BE2C (cell line): ENCODE measurements at regions not wholly inside any gene's neighbourhood (a gene's known extent, or its start where the extent isn't known, plus 50 kb on each side); places are given as distances from the start of the nearest gene placed in this dataset.

Experiments used
- DNase-seq: peaks from one replicate; pipeline ENCODE4 v3.0.0-alpha.2; 2020
- H3K27me3 ChIP-seq: fragments of 250-450 bp; sonication (Bioruptor Pico); 2 replicates; pipeline ENCODE4 v1.5.1; 2020; ENCODE audit warnings: mild to moderate bottlenecking
- H3K36me3 ChIP-seq: fragments of 250-450 bp; sonication (Bioruptor Pico); 2 replicates; pipeline ENCODE4 v1.5.1; 2020; ENCODE audit warnings: mild to moderate bottlenecking
- H3K4me1 ChIP-seq: fragments of 250-450 bp; sonication (Bioruptor Pico); 2 replicates; pipeline ENCODE4 v1.5.1; 2020
- H3K4me3 ChIP-seq: 2 replicates; pipeline ENCODE4 v1.5.1; 2011; ENCODE audit warnings: low read depth, low read length
- H3K9me3 ChIP-seq: fragments of 250-450 bp; sonication (Bioruptor Pico); 2 replicates; pipeline ENCODE4 v1.5.1; 2020
- CTCF ChIP-seq: IDR thresholded peaks from 2 replicates; pipeline ENCODE4 v1.5.1; 2012; ENCODE audit warnings: mild to moderate bottlenecking, low read depth, low read length

GRCh38 chr21:45592208-45592619 is 50.0 kb upstream of the SLC19A1 start:
- peaks cover 4% of the 10 kb centered on the region for H3K9me3 ChIP-seq
- peaks cover 5% of the 10 kb centered on the region for H3K36me3 ChIP-seq
- DNase-seq, result no peak
- no peak overlapping the region for H3K4me3 ChIP-seq
- TF ChIP-seq CTCF, result no peak
- H3K27me3 ChIP-seq, result no peaks in the 10 kb centered on the region
- H3K4me1 ChIP-seq, result peaks cover 13% of the 10 kb centered on the region

- H3K4me3 ChIP-seq, result no peak overlapping the region
- peaks cover 13% of the 10 kb centered on the region for H3K4me1 ChIP-seq
- peak; percentile 3 for DNase-seq
- H3K36me3 ChIP-seq, result peaks cover 8% of the 10 kb centered on the region
- H3K9me3 ChIP-seq, result peaks cover 4% of the 10 kb centered on the region
- no peaks in the 10 kb centered on the region for H3K27me3 ChIP-seq
- no peak for TF ChIP-seq CTCF
These were observed 50.4 kb upstream of the SLC19A1 start for GRCh38 chr21:45592626-45593134.

GRCh38 chr21:45593162-45594022 is 50.1 kb upstream of the PCBP3 start:
- TF ChIP-seq CTCF, result no peak
- Histone ChIP-seq H3K4me1 (peaks cover 16% of the 10 kb centered on the region), H3K9me3 (peaks cover 4% of the 10 kb centered on the region), H3K36me3 (peaks cover 15% of the 10 kb centered on the region), H3K27me3 (no peaks in the 10 kb centered on the region), H3K4me3 (peak overlapping the region; percentile 56)
- DNase-seq, result peak; percentile 56
